Suppressor macrophage treated with lipopolysaccharide for 1 hour (primary cell): ENCODE measurements at regions not wholly inside any gene's neighbourhood (a gene's known extent, or its start where the extent isn't known, plus 50 kb on each side); places are given as distances from the start of the nearest gene placed in this dataset.

Experiments
- DNase-seq, 3 donors: peaks; one replicate each; pipeline ENCODE4 v3.0.0-alpha.2; 2020 to 2022

DNA sequence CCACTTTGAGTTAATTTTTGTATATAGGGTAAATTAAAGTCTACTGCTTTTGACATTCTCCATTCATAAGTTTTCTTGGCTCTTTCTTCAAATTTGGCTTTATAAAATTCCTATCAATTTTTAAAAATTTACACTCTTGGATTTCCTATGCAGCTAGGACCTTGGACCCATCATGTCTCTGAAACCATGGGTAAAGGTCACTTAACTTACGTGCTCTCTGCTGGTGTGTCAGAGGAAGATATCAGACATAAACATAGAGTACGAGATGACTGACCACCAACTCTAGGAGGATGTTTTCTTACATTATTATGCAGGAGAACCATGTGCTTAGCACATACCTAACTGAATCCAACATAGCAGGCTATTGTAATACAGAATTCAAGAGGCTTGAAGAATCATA lies 62.5 kb upstream of the C1GALT1C1 start:
- no peak for DNase-seq

DNA sequence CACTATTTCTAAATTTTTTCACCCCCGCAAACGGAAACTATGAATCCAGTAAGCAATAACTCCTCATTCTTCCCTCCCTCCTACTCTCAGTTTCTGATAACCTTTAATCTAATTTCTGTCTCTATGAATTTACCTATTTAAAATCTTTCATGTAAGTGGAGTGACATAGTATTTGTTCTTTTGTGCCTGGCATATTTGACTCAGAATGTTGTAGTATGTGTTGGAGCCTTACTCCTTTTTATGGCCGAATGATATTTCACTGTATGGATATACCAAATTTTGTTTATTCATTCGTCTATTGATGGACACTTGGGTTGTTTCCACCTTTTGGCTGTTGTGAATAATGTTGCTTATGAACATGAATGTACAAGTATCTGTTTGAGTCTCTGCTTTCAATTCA lies 61.1 kb upstream of the C1GALT1C1 start:
- no peak for DNase-seq

DNA sequence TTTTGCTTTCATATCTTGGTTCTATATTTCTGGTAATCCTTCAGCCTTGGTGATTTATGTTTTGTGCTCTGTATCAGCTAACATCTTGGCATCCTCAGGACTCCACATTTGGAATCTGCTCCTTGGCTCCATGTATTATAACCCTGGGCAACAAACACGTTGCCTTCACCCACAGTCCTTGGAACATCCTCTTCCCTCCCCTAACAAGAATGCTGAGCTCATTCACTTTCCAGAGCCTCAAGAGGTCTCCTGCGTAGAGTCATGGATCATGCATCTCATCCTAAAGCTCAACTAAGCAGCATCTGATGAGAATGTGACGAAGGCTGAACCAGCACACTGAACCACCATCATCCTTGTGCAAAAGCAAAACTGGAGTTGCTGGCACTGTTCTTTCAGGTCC lies 60.5 kb upstream of the C1GALT1C1 start:
- no peak for DNase-seq

DNA sequence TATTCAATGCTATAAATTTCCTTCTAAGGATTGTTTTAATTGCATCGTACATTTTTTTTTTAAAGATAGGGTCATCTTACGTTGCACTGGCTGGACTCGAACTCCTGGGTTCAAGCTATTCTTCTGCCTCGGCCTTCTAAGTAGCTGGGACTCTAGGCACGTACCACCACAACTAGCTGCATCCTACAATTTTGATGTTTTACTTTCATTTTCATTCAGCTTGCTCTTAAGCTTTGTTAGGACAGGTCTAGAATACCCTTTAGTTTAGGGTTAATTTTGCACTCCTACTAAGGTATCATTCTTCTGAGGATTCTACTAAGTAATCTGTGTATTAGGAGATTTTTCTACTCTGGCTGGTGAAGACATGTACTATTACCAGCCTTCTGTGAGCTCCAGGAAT lies 50.2 kb upstream of the C1GALT1C1 start:
- DNase-seq, result no peak
